VCaP (cell line): ENCODE measurements at regions not wholly inside any gene's neighbourhood (a gene's known extent, or its start where the extent isn't known, plus 50 kb on each side); places are given as distances from the start of the nearest gene placed in this dataset.

Source experiments
- H3K27ac ChIP-seq: fragments of 450-650 bp; 2 replicates; pipeline ENCODE4 v1.5.1; 2017
- TF ChIP-seq, protein P1 (sequence below): fragments of 450-650 bp; conservative IDR thresholded peaks from 2 replicates; pipeline ENCODE4 v1.5.1; 2017; ENCODE audit warnings: mild to moderate bottlenecking, moderate library complexity

DNA sequence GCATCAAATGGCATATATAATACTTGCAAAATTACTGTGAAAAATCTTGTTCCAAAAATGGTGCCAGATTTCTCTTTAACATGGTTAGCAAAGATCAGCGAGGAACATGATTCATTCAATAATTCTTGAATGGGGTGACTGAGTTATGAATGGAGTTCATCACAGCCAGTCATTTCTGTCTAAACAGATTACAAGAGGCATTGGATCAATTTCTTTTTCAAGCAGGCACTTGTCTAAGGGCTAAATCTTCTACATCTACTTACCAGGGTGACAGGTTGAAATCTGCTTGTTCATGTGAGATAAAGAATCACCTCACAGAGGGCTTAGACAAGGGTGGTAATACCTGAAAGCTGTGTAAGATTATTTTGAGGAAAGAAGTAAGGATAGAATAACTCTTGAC is 247.7 kb downstream of the ATP23 start:
- TF ChIP-seq, protein P1, sequence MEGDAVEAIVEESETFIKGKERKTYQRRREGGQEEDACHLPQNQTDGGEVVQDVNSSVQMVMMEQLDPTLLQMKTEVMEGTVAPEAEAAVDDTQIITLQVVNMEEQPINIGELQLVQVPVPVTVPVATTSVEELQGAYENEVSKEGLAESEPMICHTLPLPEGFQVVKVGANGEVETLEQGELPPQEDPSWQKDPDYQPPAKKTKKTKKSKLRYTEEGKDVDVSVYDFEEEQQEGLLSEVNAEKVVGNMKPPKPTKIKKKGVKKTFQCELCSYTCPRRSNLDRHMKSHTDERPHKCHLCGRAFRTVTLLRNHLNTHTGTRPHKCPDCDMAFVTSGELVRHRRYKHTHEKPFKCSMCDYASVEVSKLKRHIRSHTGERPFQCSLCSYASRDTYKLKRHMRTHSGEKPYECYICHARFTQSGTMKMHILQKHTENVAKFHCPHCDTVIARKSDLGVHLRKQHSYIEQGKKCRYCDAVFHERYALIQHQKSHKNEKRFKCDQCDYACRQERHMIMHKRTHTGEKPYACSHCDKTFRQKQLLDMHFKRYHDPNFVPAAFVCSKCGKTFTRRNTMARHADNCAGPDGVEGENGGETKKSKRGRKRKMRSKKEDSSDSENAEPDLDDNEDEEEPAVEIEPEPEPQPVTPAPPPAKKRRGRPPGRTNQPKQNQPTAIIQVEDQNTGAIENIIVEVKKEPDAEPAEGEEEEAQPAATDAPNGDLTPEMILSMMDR: no peak
- H3K27ac ChIP-seq: no peak overlapping the region

DNA sequence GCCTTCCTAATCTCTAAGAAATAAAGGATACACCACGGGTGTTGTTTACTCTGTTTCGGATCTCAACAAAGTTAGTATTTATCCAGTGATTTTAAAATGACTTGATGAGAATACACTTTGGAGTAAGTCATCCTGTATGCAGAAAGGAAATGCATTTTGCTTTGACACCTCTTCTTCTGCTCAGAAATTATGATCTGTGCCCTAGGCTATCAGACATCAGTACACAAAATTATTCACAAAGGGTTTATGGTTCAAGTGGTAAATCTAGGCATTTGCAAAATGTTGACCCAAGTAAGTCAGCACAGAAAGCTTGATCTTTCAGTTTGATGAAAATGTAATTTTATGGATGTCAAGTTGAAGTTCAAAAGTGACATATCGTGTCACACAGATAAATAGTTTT is 248.5 kb downstream of the ATP23 start:
- TF ChIP-seq, protein P1: no peak
- no peak overlapping the region for H3K27ac ChIP-seq

DNA sequence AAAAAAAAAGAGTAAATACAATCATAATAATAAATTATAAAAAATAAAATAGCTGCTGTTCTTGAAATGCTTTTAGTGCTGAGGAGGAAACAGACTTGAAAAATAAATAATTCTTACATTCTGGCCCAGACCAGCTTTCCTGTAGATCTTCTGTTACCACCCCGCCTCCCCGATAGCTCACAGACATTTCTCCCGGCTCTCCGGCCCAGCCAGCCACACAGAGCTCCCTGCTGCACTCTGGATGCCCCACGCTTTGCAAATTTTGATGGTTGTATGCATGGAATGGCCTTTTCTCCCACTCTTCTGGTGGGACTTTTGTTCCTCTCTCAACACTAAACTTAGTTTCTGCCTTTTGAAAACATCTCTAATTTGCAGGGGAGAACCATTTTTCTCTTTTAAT is 249.3 kb downstream of the ATP23 start:
- TF ChIP-seq, protein P1: no peak
- H3K27ac ChIP-seq: no peak overlapping the region

DNA sequence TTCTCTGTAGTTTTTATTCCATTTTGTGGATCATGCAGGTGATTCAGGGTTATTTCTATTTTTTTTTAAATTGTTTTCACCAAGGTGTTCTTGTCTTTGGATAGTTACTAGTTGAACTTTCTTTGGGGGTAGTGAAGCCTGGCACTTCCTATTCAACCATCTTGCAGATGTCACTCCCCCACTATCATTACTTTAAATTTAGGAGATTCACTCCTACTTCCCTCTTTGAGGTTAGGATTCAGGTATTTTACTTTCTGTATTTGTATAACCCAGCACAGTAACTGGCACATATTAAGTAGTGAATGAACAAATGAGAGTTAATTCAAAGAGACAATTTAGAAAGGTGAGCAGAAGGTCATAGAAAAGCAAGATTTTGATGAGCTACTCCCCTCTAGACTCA is 255.6 kb downstream of the ATP23 start:
- H3K27ac ChIP-seq: no peak overlapping the region
- TF ChIP-seq, protein P1: no peak

DNA sequence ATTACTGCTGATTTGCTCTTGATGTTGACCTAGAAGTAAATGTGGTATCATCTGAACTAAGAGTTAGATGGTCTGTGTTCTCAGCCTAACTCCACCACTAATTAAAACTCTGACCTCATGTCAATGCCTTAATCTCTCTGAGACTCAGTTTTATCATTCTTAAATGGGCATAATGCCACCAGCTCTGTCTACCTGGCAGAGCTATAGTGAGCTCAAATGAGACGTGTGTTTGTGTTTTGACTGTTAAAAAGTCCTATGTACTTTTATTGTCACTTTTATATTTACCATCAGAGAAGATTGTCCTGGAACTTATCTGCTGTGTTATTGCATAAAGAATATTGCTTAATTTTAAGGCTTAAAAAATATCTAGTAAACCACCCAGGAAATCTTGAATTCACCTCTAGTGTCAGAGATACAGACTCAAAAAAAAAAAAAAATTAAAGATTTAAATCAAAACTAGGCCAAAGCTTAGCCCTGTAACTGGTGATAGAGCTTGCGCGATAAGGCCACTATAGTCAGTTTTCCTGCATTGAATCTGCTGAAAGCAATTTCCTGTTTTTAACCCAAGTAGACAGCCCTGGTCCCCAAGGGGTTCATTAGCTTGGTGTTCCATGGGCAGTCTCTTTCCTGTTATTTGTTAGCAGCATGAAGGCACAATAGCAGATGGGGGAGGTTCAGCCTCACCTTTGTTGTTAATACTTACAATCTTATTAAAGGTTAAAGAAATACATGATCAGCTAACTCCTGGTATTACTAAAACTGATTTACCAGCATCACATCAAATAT is 261.8 kb downstream of the ATP23 start:
- TF ChIP-seq, protein P1: no peak
- H3K27ac ChIP-seq: peak overlapping the region; percentile 43

DNA sequence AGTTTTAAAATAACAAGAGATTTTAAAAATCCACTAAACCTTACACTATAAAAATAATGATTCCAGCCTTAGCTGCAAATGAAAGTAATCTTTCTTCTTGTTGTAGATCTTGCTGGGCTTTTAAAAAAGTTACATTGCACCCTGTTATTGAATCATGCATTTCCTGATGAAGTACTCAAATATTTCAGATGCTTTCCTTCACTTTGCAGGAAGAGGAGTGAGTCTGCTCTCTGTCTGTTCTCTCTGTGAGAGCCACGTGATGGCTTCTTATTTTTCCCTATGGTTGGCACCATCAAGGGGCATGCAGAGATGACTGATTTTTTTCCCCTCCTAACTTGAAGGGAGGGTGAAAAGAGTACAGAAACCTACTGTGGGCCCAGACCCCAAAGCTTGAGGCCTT is 262.7 kb downstream of the ATP23 start:
- TF ChIP-seq, protein P1: no peak
- H3K27ac ChIP-seq: no peak overlapping the region

DNA sequence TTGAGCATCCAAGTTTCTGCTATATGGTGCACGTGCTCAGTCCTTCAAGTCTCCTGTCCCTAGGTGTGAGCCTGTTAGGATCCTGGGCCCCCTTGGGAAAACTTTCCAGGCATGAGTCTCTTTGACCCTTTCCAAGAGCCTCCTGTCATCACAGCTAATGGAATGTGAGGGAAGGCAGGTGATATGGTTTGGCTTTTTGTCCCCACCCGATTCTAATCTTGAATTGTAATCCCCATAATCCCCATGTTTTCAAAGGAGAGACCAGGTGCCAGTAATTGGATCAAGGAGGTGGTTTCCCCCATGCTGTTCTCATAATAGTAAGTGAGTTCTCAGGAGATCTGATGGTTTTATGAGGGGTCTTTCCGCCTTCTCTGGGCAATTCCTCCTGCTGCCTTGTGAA is 265.5 kb downstream of the ATP23 start:
- no peak overlapping the region for H3K27ac ChIP-seq
- TF ChIP-seq, protein P1: no peak
